ENCODE measurements at regions not wholly inside any gene's neighbourhood (a gene's known extent, or its start where the extent isn't known, plus 50 kb on each side); places are given as distances from the start of the nearest gene placed in this dataset.
"Not testable (repeated sequence)": the region's sequence is repeated elsewhere in the genome, so short reads cannot be mapped to it uniquely, and the experiment has no call there.

- intact Hi-C loops (cut with micrococcal nuclease) = no loop called here
- peaks cover 19% of the 10 kb centered on the region for H3K9me3 Mint-ChIP-seq
- H3K4me3 Mint-ChIP-seq = no peak overlapping the region
- H3K4me1 Mint-ChIP-seq (ENCODE audit: low read depth) = no peaks in the 10 kb centered on the region
- no peaks in the 10 kb centered on the region for H3K27me3 Mint-ChIP-seq (ENCODE audit: insufficient read depth)
- no peak overlapping the region for H3K27ac Mint-ChIP-seq
- H3K36me3 Mint-ChIP-seq (ENCODE audit: low read depth) = no peaks in the 10 kb centered on the region
- no peak for DNase-seq (ENCODE audit: low spot score)
Measured at GRCh38 chr12:17159506-17160300, 553.7 kb upstream of the LMO3 start.

GRCh38 chr12:17158201-17158600, 552.2 kb upstream of the LMO3 start:
- Mint-ChIP-seq H3K4me3 (no peak overlapping the region), H3K27me3 (ENCODE audit: insufficient read depth) (no peaks in the 10 kb centered on the region), H3K4me1 (ENCODE audit: low read depth) (no peaks in the 10 kb centered on the region), H3K36me3 (ENCODE audit: low read depth) (no peaks in the 10 kb centered on the region), H3K27ac (no peak overlapping the region), H3K9me3 (peaks cover 29% of the 10 kb centered on the region)
- intact Hi-C loops (cut with micrococcal nuclease) = no loop called here
- no peak for DNase-seq (ENCODE audit: low spot score)

- Mint-ChIP-seq H3K9me3 (peaks cover 49% of the 10 kb centered on the region), H3K36me3 (ENCODE audit: low read depth) (no peaks in the 10 kb centered on the region), H3K27ac (no peak overlapping the region), H3K4me3 (no peak overlapping the region), H3K4me1 (ENCODE audit: low read depth) (no peaks in the 10 kb centered on the region), H3K27me3 (ENCODE audit: insufficient read depth) (no peaks in the 10 kb centered on the region)
- intact Hi-C loops (cut with micrococcal nuclease) = no loop called here
- no peak for DNase-seq (ENCODE audit: low spot score)
Measured at GRCh38 chr12:17151917-17152316, 546.0 kb upstream of the LMO3 start.

GRCh38 chr12:17148706-17149105, 542.7 kb upstream of the LMO3 start:
- intact Hi-C loops (cut with micrococcal nuclease) = no loop called here
- DNase-seq (ENCODE audit: low spot score) = no peak
- H3K36me3 Mint-ChIP-seq (ENCODE audit: low read depth) = no peaks in the 10 kb centered on the region
- H3K27me3 Mint-ChIP-seq (ENCODE audit: insufficient read depth) = no peaks in the 10 kb centered on the region
- peaks cover 27% of the 10 kb centered on the region for H3K9me3 Mint-ChIP-seq
- no peak overlapping the region for H3K27ac Mint-ChIP-seq
- H3K4me3 Mint-ChIP-seq = no peak overlapping the region
- no peaks in the 10 kb centered on the region for H3K4me1 Mint-ChIP-seq (ENCODE audit: low read depth)

GRCh38 chr12:17142856-17143255, 536.9 kb upstream of the LMO3 start:
- DNase-seq (ENCODE audit: low spot score) = no peak
- Mint-ChIP-seq H3K9me3 (peaks cover 25% of the 10 kb centered on the region), H3K27me3 (ENCODE audit: insufficient read depth) (no peaks in the 10 kb centered on the region), H3K36me3 (ENCODE audit: low read depth) (no peaks in the 10 kb centered on the region), H3K4me3 (no peak overlapping the region), H3K27ac (no peak overlapping the region), H3K4me1 (ENCODE audit: low read depth) (no peaks in the 10 kb centered on the region)
- intact Hi-C loops (cut with micrococcal nuclease) = no loop called here

- DNase-seq (ENCODE audit: low spot score) = no peak
- Mint-ChIP-seq H3K27ac (no peak overlapping the region), H3K4me3 (no peak overlapping the region), H3K9me3 (peaks cover 20% of the 10 kb centered on the region), H3K36me3 (ENCODE audit: low read depth) (no peaks in the 10 kb centered on the region), H3K27me3 (ENCODE audit: insufficient read depth) (no peaks in the 10 kb centered on the region), H3K4me1 (ENCODE audit: low read depth) (no peaks in the 10 kb centered on the region)
- intact Hi-C loops (cut with micrococcal nuclease) = no loop called here
Measured at GRCh38 chr12:17139931-17140330, 534.0 kb upstream of the LMO3 start.

- no peak overlapping the region for H3K27ac Mint-ChIP-seq
- no peaks in the 10 kb centered on the region for H3K27me3 Mint-ChIP-seq (ENCODE audit: insufficient read depth)
- intact Hi-C loops (cut with micrococcal nuclease) = no loop called here
Measured at GRCh38 chr12:17137396-17137795, 531.4 kb upstream of the LMO3 start.

GRCh38 chr12:17134315-17134714, 528.4 kb upstream of the LMO3 start:
- H3K36me3 Mint-ChIP-seq (ENCODE audit: low read depth) = no peaks in the 10 kb centered on the region
- H3K9me3 Mint-ChIP-seq = peaks cover 4% of the 10 kb centered on the region
- H3K4me1 Mint-ChIP-seq (ENCODE audit: low read depth) = no peaks in the 10 kb centered on the region
- H3K27me3 Mint-ChIP-seq (ENCODE audit: insufficient read depth) = no peaks in the 10 kb centered on the region
- DNase-seq (ENCODE audit: low spot score) = no peak
- intact Hi-C loops (cut with micrococcal nuclease) = no loop called here
- H3K27ac Mint-ChIP-seq = no peak overlapping the region
- H3K4me3 Mint-ChIP-seq = no peak overlapping the region

More at GRCh38 chr12:17137396-17137795, 531.4 kb upstream of the LMO3 start:
- Mint-ChIP-seq H3K36me3 (ENCODE audit: low read depth) (no peaks in the 10 kb centered on the region), H3K4me3 (no peak overlapping the region), H3K4me1 (ENCODE audit: low read depth) (no peaks in the 10 kb centered on the region), H3K9me3 (peaks cover 13% of the 10 kb centered on the region)
- DNase-seq (ENCODE audit: low spot score) = no peak

- no peak overlapping the region for H3K27ac Mint-ChIP-seq
- H3K27me3 Mint-ChIP-seq (ENCODE audit: insufficient read depth) = no peaks in the 10 kb centered on the region
- intact Hi-C loops (cut with micrococcal nuclease) = no loop called here
- no peaks in the 10 kb centered on the region for H3K9me3 Mint-ChIP-seq
- H3K4me3 Mint-ChIP-seq = no peak overlapping the region
- no peaks in the 10 kb centered on the region for H3K4me1 Mint-ChIP-seq (ENCODE audit: low read depth)
- H3K36me3 Mint-ChIP-seq (ENCODE audit: low read depth) = no peaks in the 10 kb centered on the region
- DNase-seq (ENCODE audit: low spot score) = no peak
Measured at GRCh38 chr12:17132336-17132735, 526.4 kb upstream of the LMO3 start.

- H3K4me1 Mint-ChIP-seq (ENCODE audit: low read depth); DNase-seq (ENCODE audit: low spot score); H3K36me3 Mint-ChIP-seq (ENCODE audit: low read depth); H3K27ac Mint-ChIP-seq; H3K27me3 Mint-ChIP-seq (ENCODE audit: insufficient read depth); intact Hi-C loops (cut with micrococcal nuclease); H3K4me3 Mint-ChIP-seq: not testable (repeated sequence)
- peaks cover 24% of the 10 kb centered on the region for H3K9me3 Mint-ChIP-seq
Measured at GRCh38 chr12:17116538-17116937, 510.6 kb upstream of the LMO3 start.

GRCh38 chr12:17110316-17110715, 504.4 kb upstream of the LMO3 start:
- H3K27me3 Mint-ChIP-seq (ENCODE audit: insufficient read depth) = no peaks in the 10 kb centered on the region
- H3K9me3 Mint-ChIP-seq = peaks cover 10% of the 10 kb centered on the region
- H3K36me3 Mint-ChIP-seq (ENCODE audit: low read depth) = no peaks in the 10 kb centered on the region
- no peak overlapping the region for H3K4me3 Mint-ChIP-seq
- intact Hi-C loops (cut with micrococcal nuclease) = no loop called here
- H3K4me1 Mint-ChIP-seq (ENCODE audit: low read depth) = no peaks in the 10 kb centered on the region
- DNase-seq (ENCODE audit: low spot score) = no peak
- H3K27ac Mint-ChIP-seq = no peak overlapping the region

- Mint-ChIP-seq H3K36me3 (ENCODE audit: low read depth) (no peaks in the 10 kb centered on the region), H3K9me3 (peaks cover 4% of the 10 kb centered on the region), H3K27me3 (ENCODE audit: insufficient read depth) (no peaks in the 10 kb centered on the region), H3K4me1 (ENCODE audit: low read depth) (no peaks in the 10 kb centered on the region), H3K4me3 (no peak overlapping the region), H3K27ac (no peak overlapping the region)
- DNase-seq (ENCODE audit: low spot score) = no peak
- intact Hi-C loops (cut with micrococcal nuclease) = no loop called here
Measured at GRCh38 chr12:17108877-17109541, 503.0 kb upstream of the LMO3 start.

- no peak overlapping the region for H3K27ac Mint-ChIP-seq
- H3K9me3 Mint-ChIP-seq = peaks cover 21% of the 10 kb centered on the region
- H3K36me3 Mint-ChIP-seq (ENCODE audit: low read depth) = no peaks in the 10 kb centered on the region
- no peaks in the 10 kb centered on the region for H3K27me3 Mint-ChIP-seq (ENCODE audit: insufficient read depth)
- intact Hi-C loops (cut with micrococcal nuclease) = no loop called here
- no peak overlapping the region for H3K4me3 Mint-ChIP-seq
- H3K4me1 Mint-ChIP-seq (ENCODE audit: low read depth) = no peaks in the 10 kb centered on the region
- no peak for DNase-seq (ENCODE audit: low spot score)
Measured at GRCh38 chr12:17104801-17105200, 498.8 kb upstream of the LMO3 start.
